HG02798 (cell line): ENCODE measurements at regions not wholly inside any gene's neighbourhood (a gene's known extent, or its start where the extent isn't known, plus 50 kb on each side); places are given as distances from the start of the nearest gene placed in this dataset.

ENCODE experiments used
- ATAC-seq: cut with Tn5 transposase; IDR thresholded peaks from one replicate; pipeline ENCODE4 v1.9.1; 2021; ENCODE audit warnings: mild to moderate bottlenecking; ENCODE audit not compliant: unreplicated experiment, poor library complexity

- ATAC-seq: no peak
Measured at GRCh38 chr5:107223066-107223465, 447.7 kb downstream of the EFNA5 start.

- ATAC-seq: no peak
Measured at GRCh38 chr5:107219993-107220392, 450.7 kb downstream of the EFNA5 start.

GRCh38 chr5:107218457-107219193 lies 452.1 kb downstream of the EFNA5 start:
- no peak for ATAC-seq

- no peak for ATAC-seq
Measured at GRCh38 chr5:107217721-107218130, 453.0 kb downstream of the EFNA5 start.

GRCh38 chr5:107216587-107216986 lies 454.1 kb downstream of the EFNA5 start:
- ATAC-seq: peak; percentile 50

GRCh38 chr5:107215611-107216010 lies 455.1 kb downstream of the EFNA5 start:
- no peak for ATAC-seq

- ATAC-seq: no peak
Measured at GRCh38 chr5:107213025-107213424, 457.7 kb downstream of the EFNA5 start.

GRCh38 chr5:107211630-107212029 lies 459.1 kb downstream of the EFNA5 start:
- ATAC-seq: no peak

GRCh38 chr5:107208867-107209266 lies 461.9 kb downstream of the EFNA5 start:
- ATAC-seq: no peak

GRCh38 chr5:107204413-107204812 lies 466.3 kb downstream of the EFNA5 start:
- no peak for ATAC-seq

- no peak for ATAC-seq
Measured at GRCh38 chr5:107203243-107203642, 467.5 kb downstream of the EFNA5 start.

- no peak for ATAC-seq
Measured at GRCh38 chr5:107199756-107200155, 471.0 kb downstream of the EFNA5 start.

- ATAC-seq: no peak
Measured at GRCh38 chr5:107196500-107197059, 474.2 kb downstream of the EFNA5 start.

- no peak for ATAC-seq
Measured at GRCh38 chr5:107195890-107196395, 474.8 kb downstream of the EFNA5 start.

- ATAC-seq: no peak
Measured at GRCh38 chr5:107184871-107185270, 485.9 kb downstream of the EFNA5 start.

GRCh38 chr5:107184066-107184465 lies 486.7 kb downstream of the EFNA5 start:
- ATAC-seq: no peak

- no peak for ATAC-seq
Measured at GRCh38 chr5:107170620-107171019, 500.1 kb downstream of the EFNA5 start.

- no peak for ATAC-seq
Measured at GRCh38 chr5:107169867-107170266, 500.9 kb downstream of the EFNA5 start.

GRCh38 chr5:107168848-107169752 lies 501.6 kb downstream of the EFNA5 start:
- ATAC-seq: no peak

- ATAC-seq: no peak
Measured at GRCh38 chr5:107168086-107168485, 502.7 kb downstream of the EFNA5 start.

- no peak for ATAC-seq
Measured at GRCh38 chr5:107165296-107165695, 505.4 kb downstream of the EFNA5 start.
